CD14-positive monocyte (primary cell): ENCODE measurements at regions not wholly inside any gene's neighbourhood (a gene's known extent, or its start where the extent isn't known, plus 50 kb on each side); places are given as distances from the start of the nearest gene placed in this dataset.

ENCODE experiments used
- DNase-seq, 3 donors: peaks; one replicate each; pipeline ENCODE4 v3.0.0-alpha.2; 2011 to 2022
- H2AFZ ChIP-seq: 2 replicates; pipeline ENCODE4 v1.6.0; 2012; ENCODE audit warnings: mild to moderate bottlenecking, low read depth, low read length, inconsistent platforms; ENCODE audit not compliant: insufficient read depth, poor library complexity, severe bottlenecking
- H3K27ac ChIP-seq, 2 donors: 1 replicate in 1 of 2; 2 replicates in 1 of 2; pipeline ENCODE4 v1.5.1; 2012 to 2013; ENCODE audit warnings: low read length in 2 of 2, control low read depth in 1 of 2, inconsistent platforms in 1 of 2, low read depth in 1 of 2, mild to moderate bottlenecking in 1 of 2
- H3K27me3 ChIP-seq, 2 donors: one replicate each; pipeline versions ENCODE4 v1.6.0 to v1.6.1; 2011 to 2013; ENCODE audit warnings: low read length in 2 of 2; ENCODE audit not compliant: control insufficient read depth in 2 of 2, insufficient read depth in 2 of 2
- H3K36me3 ChIP-seq, 2 donors: replicated peaks in 1 of 2; 1 replicate in 1 of 2; 2 replicates in 1 of 2; pipeline versions ENCODE4 v1.5.1 to v1.6.1; 2012 to 2013; ENCODE audit warnings: low read length in 2 of 2, control low read depth in 1 of 2, inconsistent platforms in 1 of 2, mild to moderate bottlenecking in 1 of 2; ENCODE audit not compliant: insufficient read depth in 2 of 2, control insufficient read depth in 1 of 2
- H3K4me1 ChIP-seq, 2 donors: 1 replicate in 1 of 2; 2 replicates in 1 of 2; pipeline versions ENCODE4 v1.5.1 to v1.6.1; 2012 to 2013; ENCODE audit warnings: low read length in 2 of 2, control low read depth in 1 of 2, inconsistent platforms in 1 of 2, mild to moderate bottlenecking in 1 of 2, moderate library complexity in 1 of 2; ENCODE audit not compliant: insufficient read depth in 2 of 2, control insufficient read depth in 1 of 2
- H3K4me2 ChIP-seq: replicated peaks from 2 replicates; pipeline ENCODE3; 2012; ENCODE audit warnings: low read length, moderate library complexity, mild to moderate bottlenecking; ENCODE audit not compliant: poor library complexity, severe bottlenecking; ENCODE audit errors: extremely low read depth
- H3K4me3 ChIP-seq, 3 experiments: fragments of 200-600 bp in 1 of 3; sonication (generic) in 1 of 3; replicated peaks in 1 of 3; 1 replicate in 2 of 3; 2 replicates in 1 of 3; pipeline ENCODE4 v1.5.1; 2011 to 2013; ENCODE audit warnings: low read length in 3 of 3, mild to moderate bottlenecking in 3 of 3, control low read depth in 2 of 3, low read depth in 2 of 3, inconsistent platforms in 1 of 3, moderate library complexity in 1 of 3
- H3K79me2 ChIP-seq: 2 replicates; pipeline ENCODE4 v1.6.0; 2012; ENCODE audit warnings: mild to moderate bottlenecking, control low read depth, inconsistent platforms, low read length, moderate library complexity; ENCODE audit not compliant: insufficient read depth
- H3K9ac ChIP-seq: 2 replicates; pipeline ENCODE4 v1.6.0; 2017; ENCODE audit warnings: low read length, mild to moderate bottlenecking; ENCODE audit not compliant: insufficient read depth, poor library complexity, severe bottlenecking
- H3K9me3 ChIP-seq, 2 donors: replicated peaks in 1 of 2; 1 replicate in 1 of 2; 2 replicates in 1 of 2; pipeline versions ENCODE4 v1.5.1 to v1.6.1; 2012 to 2013; ENCODE audit warnings: low read length in 2 of 2, control low read depth in 1 of 2; ENCODE audit not compliant: control insufficient read depth in 1 of 2, insufficient read depth in 1 of 2
- H4K20me1 ChIP-seq: 2 replicates; pipeline ENCODE4 v1.6.0; 2012; ENCODE audit warnings: mild to moderate bottlenecking, low read length, control low read depth, moderate library complexity; ENCODE audit not compliant: insufficient read depth
- H3K27ac Mint-ChIP-seq, 7 donors: one replicate each; pipeline ENCODE4 v1.8.0; 2020; ENCODE audit warnings: mild to moderate bottlenecking in 7 of 7, mixed read lengths in 7 of 7, moderate library complexity in 6 of 7, inconsistent platforms in 2 of 7
- H3K27me3 Mint-ChIP-seq, 3 donors: one replicate each; pipeline ENCODE4 v1.8.0; 2021 to 2022; ENCODE audit warnings: low read depth in 3 of 3, mild to moderate bottlenecking in 3 of 3, mixed read lengths in 3 of 3, moderate library complexity in 3 of 3, inconsistent platforms in 1 of 3
- H3K36me3 Mint-ChIP-seq, 2 donors: one replicate each; pipeline ENCODE4 v1.8.0; 2020; ENCODE audit warnings: mixed read lengths in 2 of 2, inconsistent platforms in 1 of 2, mild to moderate bottlenecking in 1 of 2
- H3K4me1 Mint-ChIP-seq: one replicate; pipeline ENCODE4 v1.8.0; 2020; ENCODE audit warnings: mild to moderate bottlenecking, mixed read lengths
- H3K4me3 Mint-ChIP-seq, 2 donors: one replicate each; pipeline ENCODE4 v1.8.0; 2020; ENCODE audit warnings: mild to moderate bottlenecking in 2 of 2, mixed read lengths in 2 of 2, moderate library complexity in 1 of 2
- H3K9me3 Mint-ChIP-seq, 7 donors: one replicate each; pipeline ENCODE4 v1.8.0; 2020 to 2022; ENCODE audit warnings: mixed read lengths in 7 of 7, mild to moderate bottlenecking in 6 of 7, moderate library complexity in 6 of 7, inconsistent platforms in 2 of 7
- WGBS: methylation state at CpG from one replicate; pipeline ENCODE4 v1.1.5; 2013; ENCODE audit warnings: missing lambda C conversion rate; ENCODE audit not compliant: insufficient coverage; 5-methylcytosine and 5-hydroxymethylcytosine counted together
- intact Hi-C, 2 donors: fragments of 100-400 bp; cut with micrococcal nuclease; formaldehyde crosslinking; loops; one replicate each; pipeline versions ENCODE4 v1.15.0 to v1.15.1; 2023
- TF ChIP-seq, protein P1 (sequence below): fragments of 200-600 bp; IDR thresholded peaks from one replicate; pipeline ENCODE4 v1.8.0; 2022; ENCODE audit warnings: antibody characterized with exemption, mild to moderate bottlenecking

DNA sequence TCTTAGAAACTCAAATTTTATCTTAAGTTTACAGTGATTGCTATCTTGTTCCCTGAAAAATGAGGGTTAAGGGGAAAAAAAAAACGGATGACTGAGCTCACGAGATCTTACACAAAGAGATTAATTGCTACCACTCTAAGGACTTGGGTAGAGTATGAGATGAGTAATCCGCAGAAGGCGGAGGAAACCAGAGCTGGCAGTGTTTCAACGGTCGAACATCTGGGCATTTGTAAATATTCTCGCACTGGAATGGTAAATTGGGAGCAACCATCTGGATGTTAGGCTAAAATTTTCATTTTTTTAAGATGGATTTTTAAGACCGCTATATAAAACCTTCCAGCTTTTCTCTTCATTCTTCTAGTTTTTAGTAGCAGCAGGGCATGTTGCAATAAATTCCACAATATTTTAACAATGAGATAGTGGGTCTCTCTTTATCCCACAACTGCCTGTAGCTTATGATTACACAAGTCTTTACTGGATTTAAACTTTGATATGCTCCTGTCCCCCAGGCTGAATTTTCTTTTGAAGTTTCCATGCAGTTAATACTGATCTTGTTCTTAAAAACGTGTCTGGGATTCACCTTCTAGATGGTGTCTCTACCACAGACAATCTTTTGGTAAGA lies 1324.1 kb downstream of the AACS start:
- no peak overlapping the region for H3K4me3 ChIP-seq
- no peaks in the 10 kb centered on the region for H3K4me1 ChIP-seq
- H2AFZ ChIP-seq = no peak overlapping the region
- TF ChIP-seq, protein P1, sequence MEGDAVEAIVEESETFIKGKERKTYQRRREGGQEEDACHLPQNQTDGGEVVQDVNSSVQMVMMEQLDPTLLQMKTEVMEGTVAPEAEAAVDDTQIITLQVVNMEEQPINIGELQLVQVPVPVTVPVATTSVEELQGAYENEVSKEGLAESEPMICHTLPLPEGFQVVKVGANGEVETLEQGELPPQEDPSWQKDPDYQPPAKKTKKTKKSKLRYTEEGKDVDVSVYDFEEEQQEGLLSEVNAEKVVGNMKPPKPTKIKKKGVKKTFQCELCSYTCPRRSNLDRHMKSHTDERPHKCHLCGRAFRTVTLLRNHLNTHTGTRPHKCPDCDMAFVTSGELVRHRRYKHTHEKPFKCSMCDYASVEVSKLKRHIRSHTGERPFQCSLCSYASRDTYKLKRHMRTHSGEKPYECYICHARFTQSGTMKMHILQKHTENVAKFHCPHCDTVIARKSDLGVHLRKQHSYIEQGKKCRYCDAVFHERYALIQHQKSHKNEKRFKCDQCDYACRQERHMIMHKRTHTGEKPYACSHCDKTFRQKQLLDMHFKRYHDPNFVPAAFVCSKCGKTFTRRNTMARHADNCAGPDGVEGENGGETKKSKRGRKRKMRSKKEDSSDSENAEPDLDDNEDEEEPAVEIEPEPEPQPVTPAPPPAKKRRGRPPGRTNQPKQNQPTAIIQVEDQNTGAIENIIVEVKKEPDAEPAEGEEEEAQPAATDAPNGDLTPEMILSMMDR = no peak
- no peak overlapping the region for H3K4me2 ChIP-seq
- H3K79me2 ChIP-seq = no peaks in the 10 kb centered on the region
- Mint-ChIP-seq H3K36me3 (no peaks in the 10 kb centered on the region), H3K4me1 (no peaks in the 10 kb centered on the region), H3K9me3 (peaks cover 0 to 10% (median 0%) of the 10 kb centered on the region in 7 donors), H3K27ac (no peak overlapping the region), H3K4me3 (no peak overlapping the region), H3K27me3 (peaks cover 0 to 2% (median 0%) of the 10 kb centered on the region in 3 donors)
- 57% methylated on average over 1 of the region's 9 CpGs for WGBS
- H3K9ac ChIP-seq = no peak overlapping the region
- no peak overlapping the region for H3K27ac ChIP-seq
- no peaks in the 10 kb centered on the region for H4K20me1 ChIP-seq
- no peaks in the 10 kb centered on the region for H3K27me3 ChIP-seq
- no peaks in the 10 kb centered on the region for H3K36me3 ChIP-seq
- intact Hi-C loops = no loop called here
- peaks cover 0 to 3% of the 10 kb centered on the region in 2 donors for H3K9me3 ChIP-seq
- DNase-seq = no peak

- Histone ChIP-seq H3K27me3 (no peaks in the 10 kb centered on the region), H3K36me3 (no peaks in the 10 kb centered on the region), H3K79me2 (no peaks in the 10 kb centered on the region), H3K4me3 (no peak overlapping the region), H3K4me1 (no peaks in the 10 kb centered on the region), H3K27ac (no peak overlapping the region), H3K4me2 (no peak overlapping the region), H3K9ac (no peak overlapping the region), H2AFZ (no peak overlapping the region), H3K9me3 (peaks cover 0 to 3% of the 10 kb centered on the region in 2 donors), H4K20me1 (no peaks in the 10 kb centered on the region)
- no peak for DNase-seq
- H3K27ac Mint-ChIP-seq = no peak overlapping the region
- no peak overlapping the region for H3K4me3 Mint-ChIP-seq
- TF ChIP-seq, protein P1 = no peak
- H3K9me3 Mint-ChIP-seq = peaks cover 0 to 10% (median 1%) of the 10 kb centered on the region in 7 donors
- no peaks in the 10 kb centered on the region for H3K4me1 Mint-ChIP-seq
- no peaks in the 10 kb centered on the region for H3K36me3 Mint-ChIP-seq
- peaks cover 0 to 2% (median 0%) of the 10 kb centered on the region in 3 donors for H3K27me3 Mint-ChIP-seq
- intact Hi-C loops = no loop called here
- 90% methylated on average over 3 of the region's 5 CpGs for WGBS
Measured at GRCh38 chr12:126389961-126390360, 1324.7 kb downstream of the AACS start.
